Right hindlimb (tissue), 1 donor: ENCODE measurements at regions not wholly inside any gene's neighbourhood (a gene's known extent, or its start where the extent isn't known, plus 50 kb on each side); places are given as distances from the start of the nearest gene placed in this dataset.
"Not testable (repeated sequence)": the region's sequence is repeated elsewhere in the genome, so short reads cannot be mapped to it uniquely, and the experiment has no call there.

Source experiments
- DNase-seq: peaks from one replicate; pipeline ENCODE4 v3.0.0-alpha.2; 2018

- no peak for DNase-seq
Observed at GRCh38 chr9:12318732-12319685, 374.2 kb upstream of the TYRP1 start.

- DNase-seq, result no peak
Observed at GRCh38 chr9:12329623-12329985, 363.6 kb upstream of the TYRP1 start.

GRCh38 chr9:12333966-12334365, 359.2 kb upstream of the TYRP1 start:
- not testable (repeated sequence) for DNase-seq

- no peak for DNase-seq
Observed at GRCh38 chr9:12350775-12351174, 342.4 kb upstream of the TYRP1 start.

GRCh38 chr9:12351293-12352044, 341.7 kb upstream of the TYRP1 start:
- no peak for DNase-seq

GRCh38 chr9:12352045-12352315, 341.2 kb upstream of the TYRP1 start:
- DNase-seq, result no peak

- no peak for DNase-seq
Observed at GRCh38 chr9:12363439-12363838, 329.7 kb upstream of the TYRP1 start.

- DNase-seq, result no peak
Observed at GRCh38 chr9:12368569-12368968, 324.6 kb upstream of the TYRP1 start.

GRCh38 chr9:12391839-12392509, 301.2 kb upstream of the TYRP1 start:
- no peak for DNase-seq

- no peak for DNase-seq
Observed at GRCh38 chr9:12394105-12394504, 299.1 kb upstream of the TYRP1 start.

- no peak for DNase-seq
Observed at GRCh38 chr9:12403721-12404120, 289.5 kb upstream of the TYRP1 start.

- DNase-seq, result no peak
Observed at GRCh38 chr9:12413986-12414385, 279.2 kb upstream of the TYRP1 start.

GRCh38 chr9:12414514-12414913, 278.7 kb upstream of the TYRP1 start:
- DNase-seq, result no peak

GRCh38 chr9:12415361-12415760, 277.8 kb upstream of the TYRP1 start:
- no peak for DNase-seq

- DNase-seq, result no peak
Observed at GRCh38 chr9:12416716-12417115, 276.5 kb upstream of the TYRP1 start.

- DNase-seq, result no peak
Observed at GRCh38 chr9:12424243-12424642, 268.9 kb upstream of the TYRP1 start.

GRCh38 chr9:12425878-12426864, 267.0 kb upstream of the TYRP1 start:
- peak; percentile 16 for DNase-seq

GRCh38 chr9:12439267-12439666, 253.9 kb upstream of the TYRP1 start:
- DNase-seq, result no peak

GRCh38 chr9:12441080-12441479, 252.1 kb upstream of the TYRP1 start:
- DNase-seq, result not testable (repeated sequence)

- DNase-seq, result no peak
Observed at GRCh38 chr9:12441506-12441905, 251.7 kb upstream of the TYRP1 start.

- DNase-seq, result no peak
Observed at GRCh38 chr9:12448246-12448645, 244.9 kb upstream of the TYRP1 start.

GRCh38 chr9:12457237-12457636, 235.9 kb upstream of the TYRP1 start:
- DNase-seq, result no peak
